K562 (cell line): ENCODE measurements at regions not wholly inside any gene's neighbourhood (a gene's known extent, or its start where the extent isn't known, plus 50 kb on each side); places are given as distances from the start of the nearest gene placed in this dataset.
A peak's percentile ranks its signal among the peaks of the same experiment; 100 is the strongest.

Experiments used
- ATAC-seq: fragments of 200-7000 bp; cut with Tn5 transposase; 3 replicates; pipeline ENCODE4 v1.9.1; 2020; ENCODE audit warnings: moderate library complexity
- BruUV-seq: library from RNA; stranded (reverse); fragments of 400-500 nt; replicated peaks from 2 replicates; lab custom pipeline; 2021; lab: Mats Ljungman, UMichigan
- CTCF ChIA-PET: fragments of 300-600 bp; formaldehyde crosslinking; extraction: SDS; loops from one replicate; lab custom pipeline; 2021; ENCODE audit warnings: low intra/inter-chr PET ratio; lab: Yijun Ruan, JAX
- POLR2A ChIA-PET: fragments of 300-600, 350-650 bp; sonication (Branson Sonifier 250); formaldehyde crosslinking; extraction: SDS; loops from one replicate; lab custom pipeline; 2021; ENCODE audit warnings: antibody characterized with exemption, inconsistent platforms; lab: Yijun Ruan, JAX
- DNase-seq, 4 experiments: peaks; one replicate each; pipeline versions ENCODE4 v3.0.0 to v3.0.0-alpha.2; 2011 to 2018; ENCODE audit warnings: low spot score in 3 of 4, mixed read lengths in 3 of 4; ENCODE audit errors: extremely low read depth in 1 of 4
- FAIRE-seq: peaks from 2 replicates; lab custom pipeline; 2011; peaks lifted over from hg19 to GRCh38; lab: Jason Lieb, UNC
- H2AFZ ChIP-seq: 2 replicates; pipeline ENCODE4 v1.6.0; 2011; ENCODE audit warnings: low read depth, low read length, control low read depth, inconsistent platforms
- H3K27ac ChIP-seq: fragments of 200-600 bp; 3 replicates; pipeline ENCODE4 v1.8.0; 2011; ENCODE audit warnings: low read depth, mild to moderate bottlenecking, control low read depth, inconsistent platforms, low read length, moderate library complexity, mixed read lengths; ENCODE audit errors: extremely low read depth
- H3K27me3 ChIP-seq, 2 experiments: fragments of 300-600 bp in 1 of 2; 2 replicates in 1 of 2; 3 replicates in 1 of 2; pipeline versions ENCODE4 v1.6.0 to v1.8.0; 2011; ENCODE audit warnings: inconsistent platforms in 2 of 2, low read length in 2 of 2, mild to moderate bottlenecking in 1 of 2, mixed read lengths in 1 of 2, moderate library complexity in 1 of 2; ENCODE audit not compliant: control insufficient read depth in 2 of 2, insufficient read depth in 2 of 2
- H3K36me3 ChIP-seq: fragments of 300-600 bp; 3 replicates; pipeline ENCODE4 v1.8.0; 2011; ENCODE audit warnings: mild to moderate bottlenecking, low read length, inconsistent platforms; ENCODE audit not compliant: control insufficient read depth, insufficient read depth
- H3K4me1 ChIP-seq, 2 experiments: fragments of 200-600 bp in 1 of 2; replicated peaks in 1 of 2; 2 replicates in 1 of 2; 3 replicates in 1 of 2; pipeline versions ENCODE4 v1.5.1 to v1.8.0; 2011; ENCODE audit warnings: inconsistent platforms in 2 of 2, low read length in 2 of 2, mild to moderate bottlenecking in 1 of 2, mixed read lengths in 1 of 2, moderate library complexity in 1 of 2; ENCODE audit not compliant: control insufficient read depth in 2 of 2, insufficient read depth in 2 of 2
- H3K4me2 ChIP-seq: 2 replicates; pipeline ENCODE4 v1.6.1; 2011; ENCODE audit warnings: low read length, control low read depth, inconsistent platforms, mixed read lengths; ENCODE audit not compliant: insufficient read depth
- H3K4me3 ChIP-seq: fragments of 200-600 bp; sonication (generic), shearing (Covaris generic); 2 replicates; pipeline ENCODE4 v1.5.1; 2016; ENCODE audit warnings: control low read depth, inconsistent platforms
- H3K79me2 ChIP-seq: fragments of 200-600 bp; 3 replicates; pipeline ENCODE4 v1.8.0; 2011; ENCODE audit warnings: low read length, inconsistent platforms; ENCODE audit not compliant: control insufficient read depth, insufficient read depth
- H3K9ac ChIP-seq, 2 experiments: 2 replicates each; pipeline versions ENCODE4 v1.6.0 to v1.6.1; 2011; ENCODE audit warnings: low read depth in 2 of 2, low read length in 2 of 2, control low read depth in 1 of 2, inconsistent platforms in 1 of 2, mild to moderate bottlenecking in 1 of 2, mixed read lengths in 1 of 2; ENCODE audit not compliant: insufficient read depth in 1 of 2
- H3K9me1 ChIP-seq: one replicate; pipeline ENCODE4 v1.6.0; 2011; ENCODE audit warnings: inconsistent platforms, mild to moderate bottlenecking, low read length, moderate library complexity; ENCODE audit not compliant: control insufficient read depth, insufficient read depth
- H3K9me3 ChIP-seq: replicated peaks from 2 replicates; pipeline ENCODE4 v1.5.1; 2011; ENCODE audit warnings: low read depth, low read length, inconsistent platforms; ENCODE audit not compliant: control insufficient read depth, insufficient read depth
- H4K20me1 ChIP-seq: replicated peaks from 2 replicates; pipeline ENCODE4 v1.6.1; 2011; ENCODE audit warnings: low read length, inconsistent platforms, mixed read lengths; ENCODE audit not compliant: control insufficient read depth, insufficient read depth
- NFYB ChIP-seq: IDR thresholded peaks from 2 replicates; pipeline ENCODE4 v1.6.1; 2011; ENCODE audit warnings: mild to moderate bottlenecking, moderate library complexity; ENCODE audit not compliant: insufficient read length; ENCODE audit errors: extremely low read depth
- NONO ChIP-seq, 2 experiments: fragments of 200-400 bp in 1 of 2; fragments of 450-650 bp in 1 of 2; formaldehyde crosslinking in 1 of 2; IDR thresholded peaks; 2 replicates each; pipeline ENCODE4 v1.6.1; 2017; ENCODE audit warnings: low read depth in 2 of 2, mild to moderate bottlenecking in 2 of 2, moderate library complexity in 2 of 2, low read length in 1 of 2
- RBM25 ChIP-seq: fragments of 200-400 bp; formaldehyde crosslinking; IDR thresholded peaks from 2 replicates; pipeline ENCODE4 v1.6.1; 2018; ENCODE audit warnings: low read length, low read depth, moderate library complexity; ENCODE audit not compliant: severe bottlenecking
- THRA ChIP-seq: fragments of 450-650 bp; IDR thresholded peaks from 2 replicates; pipeline ENCODE4 v1.6.1; 2017; ENCODE audit warnings: mild to moderate bottlenecking, moderate library complexity
- WGBS: fragments of 100-300 bp; shearing (Covaris generic); methylation state at CpG from one replicate; pipeline ENCODE4 v1.1.6; 2016; ENCODE audit warnings: low coverage, mixed read lengths; ENCODE audit not compliant: insufficient coverage; ENCODE audit errors: missing lambda C conversion rate; 5-methylcytosine and 5-hydroxymethylcytosine counted together
- in situ Hi-C: fragments of 300-500 bp; cut with MboI; formaldehyde crosslinking; loops from 4 replicates; pipeline ENCODE4 v1.15.0; 2018; ENCODE audit warnings: inconsistent platforms, mixed read lengths
- intact Hi-C: fragments of 100-400 bp; cut with micrococcal nuclease; formaldehyde crosslinking; loops from 2 replicates; pipeline ENCODE4 v1.14.2; 2022

- Histone ChIP-seq H4K20me1 (no peaks in the 10 kb centered on the region), H3K4me1 (no peaks in the 10 kb centered on the region), H3K9me1 (no peaks in the 10 kb centered on the region), H3K36me3 (no peaks in the 10 kb centered on the region), H3K9me3 (no peaks in the 10 kb centered on the region), H2AFZ (no peak overlapping the region), H3K4me3 (no peak overlapping the region), H3K4me2 (no peak overlapping the region), H3K79me2 (no peaks in the 10 kb centered on the region), H3K27ac (no peak overlapping the region), H3K27me3 (no peaks in the 10 kb centered on the region), H3K9ac (no peak overlapping the region)
- in situ Hi-C loops: no loop called here
- no TSS peak for BruUV-seq
- CTCF ChIA-PET: no interaction called here
- intact Hi-C loops: no loop called here
- DNase-seq (no peak), ATAC-seq (no peak), FAIRE-seq (no peak)
- TF ChIP-seq NFYB: no peak
- peak; percentile 72 for TF ChIP-seq RBM25
- WGBS: 96% methylated on average over 3 of the region's 3 CpGs
- POLR2A ChIA-PET: interaction anchor here (0.6 kb wide), 1 partner anchor 36 kb away, joined by 3 read pairs; no protein-coding TSS in a partner anchor
Measured at GRCh38 chr22:47750086-47750485, 987.6 kb downstream of the TBC1D22A start.

DNA sequence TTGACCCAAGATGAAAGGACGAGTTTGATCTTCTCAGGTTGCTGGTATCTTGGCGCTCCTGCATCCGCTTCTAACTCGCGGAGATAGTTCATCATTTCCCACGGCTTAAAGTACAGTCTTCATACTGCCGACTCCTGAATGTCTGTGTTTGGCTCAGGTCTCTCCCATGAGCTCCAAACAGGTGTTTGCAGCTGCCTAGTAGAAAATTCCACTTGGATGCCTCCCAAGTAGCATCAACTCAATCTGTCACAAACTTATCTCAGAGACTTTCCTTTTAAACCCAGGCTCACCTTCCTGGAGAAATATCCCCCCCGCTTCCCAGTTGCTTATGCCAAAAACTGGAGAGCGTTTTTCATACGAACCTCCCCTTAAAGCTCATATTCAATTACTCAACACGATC lies 986.5 kb downstream of the TBC1D22A start:
- Histone ChIP-seq H3K27me3 (no peaks in the 10 kb centered on the region), H3K9me3 (no peaks in the 10 kb centered on the region), H3K4me3 (no peak overlapping the region), H3K4me2 (no peak overlapping the region), H3K4me1 (no peaks in the 10 kb centered on the region), H3K79me2 (no peaks in the 10 kb centered on the region), H4K20me1 (no peaks in the 10 kb centered on the region), H3K9ac (no peak overlapping the region), H3K9me1 (no peaks in the 10 kb centered on the region), H2AFZ (no peak overlapping the region), H3K36me3 (no peaks in the 10 kb centered on the region), H3K27ac (no peak overlapping the region)
- POLR2A ChIA-PET: no interaction called here
- intact Hi-C loops: no loop called here
- FAIRE-seq: no peak
- CTCF ChIA-PET: no interaction called here
- 84% methylated on average over 9 of the region's 11 CpGs for WGBS
- no peak for DNase-seq
- BruUV-seq: no TSS peak
- TF ChIP-seq THRA (no peak), NONO (IDR thresholded peaks at IDR 0.05; ENCODE audit: low read depth in 2 of 2, low read length in 1 of 2) (no peak)
- in situ Hi-C loops: no loop called here
- ATAC-seq: no peak
